ENCODE measurements at regions not wholly inside any gene's neighbourhood (a gene's known extent, or its start where the extent isn't known, plus 50 kb on each side); places are given as distances from the start of the nearest gene placed in this dataset.

GRCh38 chr4:138492176-138492575, 250.0 kb upstream of the SLC7A11 start:
- DNase-seq (no peak), ATAC-seq (ENCODE audit: low read depth) (no peak)
- ChIA-PET CTCF (no interaction called here), POLR2A (no interaction called here)
- no peaks in the 10 kb centered on the region for H3K9me3 Mint-ChIP-seq
- H3K27ac Mint-ChIP-seq: no peak overlapping the region
- no peaks in the 10 kb centered on the region for H3K36me3 Mint-ChIP-seq (ENCODE audit: low read depth)
- TF ChIP-seq CTCF (IDR thresholded peaks at IDR 0.05): no peak
- no peaks in the 10 kb centered on the region for H3K4me1 Mint-ChIP-seq
- intact Hi-C loops (cut with micrococcal nuclease): no loop called here
- H3K4me3 Mint-ChIP-seq: no peak overlapping the region
- no peaks in the 10 kb centered on the region for H3K27me3 Mint-ChIP-seq

GRCh38 chr4:138488533-138488932, 246.4 kb upstream of the SLC7A11 start:
- no peaks in the 10 kb centered on the region for H3K4me1 Mint-ChIP-seq
- no peak overlapping the region for H3K4me3 Mint-ChIP-seq
- ChIA-PET POLR2A (no interaction called here), CTCF (no interaction called here)
- DNase-seq (no peak), ATAC-seq (ENCODE audit: low read depth) (no peak)
- no peak overlapping the region for H3K27ac Mint-ChIP-seq
- TF ChIP-seq CTCF (IDR thresholded peaks at IDR 0.05): no peak
- H3K36me3 Mint-ChIP-seq (ENCODE audit: low read depth): no peaks in the 10 kb centered on the region
- H3K9me3 Mint-ChIP-seq: no peaks in the 10 kb centered on the region
- intact Hi-C loops (cut with micrococcal nuclease): no loop called here
- no peaks in the 10 kb centered on the region for H3K27me3 Mint-ChIP-seq

- ATAC-seq (ENCODE audit: low read depth) (no peak), DNase-seq (no peak)
- intact Hi-C loops (cut with micrococcal nuclease): no loop called here
- H3K9me3 Mint-ChIP-seq: no peaks in the 10 kb centered on the region
- no peaks in the 10 kb centered on the region for H3K36me3 Mint-ChIP-seq (ENCODE audit: low read depth)
- no peaks in the 10 kb centered on the region for H3K27me3 Mint-ChIP-seq
- no peak for TF ChIP-seq CTCF (IDR thresholded peaks at IDR 0.05)
- ChIA-PET CTCF (no interaction called here), POLR2A (no interaction called here)
- no peak overlapping the region for H3K4me3 Mint-ChIP-seq
- H3K27ac Mint-ChIP-seq: no peak overlapping the region
- H3K4me1 Mint-ChIP-seq: no peaks in the 10 kb centered on the region
Observed at GRCh38 chr4:138487670-138488069, 245.5 kb upstream of the SLC7A11 start.

- Mint-ChIP-seq H3K4me3 (no peak overlapping the region), H3K36me3 (ENCODE audit: low read depth) (no peaks in the 10 kb centered on the region), H3K4me1 (no peaks in the 10 kb centered on the region), H3K27me3 (no peaks in the 10 kb centered on the region), H3K27ac (no peak overlapping the region), H3K9me3 (no peaks in the 10 kb centered on the region)
- ChIA-PET CTCF (no interaction called here), POLR2A (no interaction called here)
- ATAC-seq (ENCODE audit: low read depth): no peak
- no peak for DNase-seq
- intact Hi-C loops (cut with micrococcal nuclease): no loop called here
- no peak for TF ChIP-seq CTCF (IDR thresholded peaks at IDR 0.05)
Observed at GRCh38 chr4:138487230-138487629, 245.1 kb upstream of the SLC7A11 start.

- CTCF ChIA-PET: no interaction called here
- POLR2A ChIA-PET: no interaction called here
- ATAC-seq (ENCODE audit: low read depth) (no peak), DNase-seq (no peak)
- Mint-ChIP-seq H3K36me3 (ENCODE audit: low read depth) (no peaks in the 10 kb centered on the region), H3K4me3 (no peak overlapping the region), H3K27me3 (no peaks in the 10 kb centered on the region), H3K9me3 (no peaks in the 10 kb centered on the region), H3K27ac (no peak overlapping the region), H3K4me1 (no peaks in the 10 kb centered on the region)
- intact Hi-C loops (cut with micrococcal nuclease): no loop called here
- TF ChIP-seq CTCF (IDR thresholded peaks at IDR 0.05): no peak
Observed at GRCh38 chr4:138485498-138485897, 243.3 kb upstream of the SLC7A11 start.

All from activated B cell treated with CpG ODN at 0.5 μM for 24 hours (primary cell).